ENCODE measurements at regions not wholly inside any gene's neighbourhood (a gene's known extent, or its start where the extent isn't known, plus 50 kb on each side); places are given as distances from the start of the nearest gene placed in this dataset.

DNA sequence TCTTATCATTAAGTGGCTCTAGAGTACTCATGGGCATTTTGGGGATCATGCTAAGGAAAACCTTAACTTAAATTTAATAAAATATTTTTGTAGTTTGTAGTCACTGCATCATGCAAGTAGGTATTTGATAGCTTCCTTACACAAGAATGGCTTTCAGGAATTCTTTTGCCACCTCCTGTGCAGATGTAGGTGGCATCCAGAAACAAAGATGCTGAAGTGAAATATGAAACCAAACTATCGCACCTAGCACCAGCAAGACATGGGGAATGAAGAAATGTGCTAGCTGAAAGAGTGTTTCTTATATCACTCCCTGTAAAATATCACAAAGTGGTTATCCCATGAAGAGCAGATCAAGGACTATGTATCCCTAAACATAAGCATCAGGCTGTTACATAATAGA, 924.5 kb upstream of the PRR20A start:
- TF ChIP-seq, protein P1, sequence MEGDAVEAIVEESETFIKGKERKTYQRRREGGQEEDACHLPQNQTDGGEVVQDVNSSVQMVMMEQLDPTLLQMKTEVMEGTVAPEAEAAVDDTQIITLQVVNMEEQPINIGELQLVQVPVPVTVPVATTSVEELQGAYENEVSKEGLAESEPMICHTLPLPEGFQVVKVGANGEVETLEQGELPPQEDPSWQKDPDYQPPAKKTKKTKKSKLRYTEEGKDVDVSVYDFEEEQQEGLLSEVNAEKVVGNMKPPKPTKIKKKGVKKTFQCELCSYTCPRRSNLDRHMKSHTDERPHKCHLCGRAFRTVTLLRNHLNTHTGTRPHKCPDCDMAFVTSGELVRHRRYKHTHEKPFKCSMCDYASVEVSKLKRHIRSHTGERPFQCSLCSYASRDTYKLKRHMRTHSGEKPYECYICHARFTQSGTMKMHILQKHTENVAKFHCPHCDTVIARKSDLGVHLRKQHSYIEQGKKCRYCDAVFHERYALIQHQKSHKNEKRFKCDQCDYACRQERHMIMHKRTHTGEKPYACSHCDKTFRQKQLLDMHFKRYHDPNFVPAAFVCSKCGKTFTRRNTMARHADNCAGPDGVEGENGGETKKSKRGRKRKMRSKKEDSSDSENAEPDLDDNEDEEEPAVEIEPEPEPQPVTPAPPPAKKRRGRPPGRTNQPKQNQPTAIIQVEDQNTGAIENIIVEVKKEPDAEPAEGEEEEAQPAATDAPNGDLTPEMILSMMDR (IDR thresholded peaks at IDR 0.05): no peak
- TF ChIP-seq POLR2A (IDR thresholded peaks at IDR 0.05): no peak
- TF ChIP-seq EP300 (IDR thresholded peaks at IDR 0.05): no peak

All from suprapubic skin (tissue), 3 donors.